HT-29 (cell line): ENCODE measurements at regions not wholly inside any gene's neighbourhood (a gene's known extent, or its start where the extent isn't known, plus 50 kb on each side); places are given as distances from the start of the nearest gene placed in this dataset.
"Not testable (repeated sequence)": the region's sequence is repeated elsewhere in the genome, so short reads cannot be mapped to it uniquely, and the experiment has no call there.

Experiments used
- DNase-seq: peaks from one replicate; pipeline ENCODE4 v3.0.0-alpha.2; 2015; ENCODE audit warnings: low spot score

- DNase-seq = not testable (repeated sequence)
Observed at GRCh38 chr9:7626571-7627029, 173.0 kb downstream of the DMAC1 start.

- no peak for DNase-seq
Observed at GRCh38 chr9:7622481-7622880, 177.1 kb downstream of the DMAC1 start.

- DNase-seq = no peak
Observed at GRCh38 chr9:7615344-7615743, 184.2 kb downstream of the DMAC1 start.

GRCh38 chr9:7613931-7614330, 185.6 kb downstream of the DMAC1 start:
- no peak for DNase-seq

GRCh38 chr9:7608261-7608660, 191.3 kb downstream of the DMAC1 start:
- no peak for DNase-seq

GRCh38 chr9:7607421-7607820, 192.2 kb downstream of the DMAC1 start:
- DNase-seq = no peak

- no peak for DNase-seq
Observed at GRCh38 chr9:7606591-7606990, 193.0 kb downstream of the DMAC1 start.

GRCh38 chr9:7601739-7602138, 197.8 kb downstream of the DMAC1 start:
- DNase-seq = no peak

- no peak for DNase-seq
Observed at GRCh38 chr9:7597716-7598115, 201.9 kb downstream of the DMAC1 start.

GRCh38 chr9:7592321-7593316, 207.0 kb downstream of the DMAC1 start:
- DNase-seq = no peak

GRCh38 chr9:7591501-7591900, 208.1 kb downstream of the DMAC1 start:
- DNase-seq = no peak

- no peak for DNase-seq
Observed at GRCh38 chr9:7580568-7580967, 219.0 kb downstream of the DMAC1 start.

GRCh38 chr9:7579351-7579750, 220.2 kb downstream of the DMAC1 start:
- no peak for DNase-seq

- no peak for DNase-seq
Observed at GRCh38 chr9:7578951-7579350, 220.6 kb downstream of the DMAC1 start.

- DNase-seq = peak; percentile 74
Observed at GRCh38 chr9:7570107-7570720, 229.4 kb downstream of the DMAC1 start.

- DNase-seq = no peak
Observed at GRCh38 chr9:7567687-7568086, 231.9 kb downstream of the DMAC1 start.

- no peak for DNase-seq
Observed at GRCh38 chr9:7561527-7562080, 238.0 kb downstream of the DMAC1 start.

- no peak for DNase-seq
Observed at GRCh38 chr9:7560669-7561305, 238.8 kb downstream of the DMAC1 start.

- DNase-seq = no peak
Observed at GRCh38 chr9:7554699-7555098, 244.9 kb downstream of the DMAC1 start.

- DNase-seq = not testable (repeated sequence)
Observed at GRCh38 chr9:7552706-7553105, 246.9 kb downstream of the DMAC1 start.

- no peak for DNase-seq
Observed at GRCh38 chr9:7549249-7549648, 250.3 kb downstream of the DMAC1 start.

- DNase-seq = no peak
Observed at GRCh38 chr9:7546261-7546660, 253.3 kb downstream of the DMAC1 start.
